H1 (cell line): ENCODE measurements at regions not wholly inside any gene's neighbourhood (a gene's known extent, or its start where the extent isn't known, plus 50 kb on each side); places are given as distances from the start of the nearest gene placed in this dataset.

Source experiments
- CTBP2 ChIP-seq: IDR thresholded peaks from 2 replicates; pipeline ENCODE4 v1.7.0; 2011; ENCODE audit warnings: borderline replicate concordance, mild to moderate bottlenecking, moderate library complexity, mixed read lengths, low read length; ENCODE audit not compliant: insufficient read depth, insufficient read length
- EGR1 ChIP-seq: IDR thresholded peaks from 2 replicates; pipeline ENCODE4 v1.6.1; 2011; ENCODE audit warnings: low read depth, low read length, borderline replicate concordance
- GABPA ChIP-seq: IDR thresholded peaks from 2 replicates; pipeline ENCODE4 v1.6.1; 2011; ENCODE audit warnings: mild to moderate bottlenecking, low read length, moderate library complexity, borderline replicate concordance; ENCODE audit not compliant: insufficient read depth
- JUND ChIP-seq: IDR thresholded peaks from 2 replicates; pipeline ENCODE4 v1.6.1; 2011; ENCODE audit warnings: mild to moderate bottlenecking, improper control_type of control experiment, low read length
- KDM1A ChIP-seq: fragments of 200-600, 300-600 bp; sonication (generic); IDR thresholded peaks from 2 replicates; pipeline ENCODE4 v1.7.1; 2016; ENCODE audit warnings: mild to moderate bottlenecking, low read length, borderline replicate concordance
- POLR2A ChIP-seq, 2 experiments: IDR thresholded peaks; 1 replicate in 1 of 2; 2 replicates in 1 of 2; pipeline ENCODE4 v1.6.1; 2011; ENCODE audit warnings: low read depth in 2 of 2, low read length in 2 of 2, mild to moderate bottlenecking in 2 of 2; ENCODE audit errors: control extremely low read depth in 1 of 2
- RFX5 ChIP-seq: IDR thresholded peaks from 2 replicates; pipeline ENCODE4 v1.6.1; 2011; ENCODE audit warnings: low read depth, low read length, improper control_type of control experiment, borderline replicate concordance
- SAP30 ChIP-seq: fragments of 300-600 bp; sonication (generic); IDR thresholded peaks from 2 replicates; pipeline ENCODE4 v1.7.1; 2012; ENCODE audit warnings: low read length, moderate library complexity, mild to moderate bottlenecking, inconsistent platforms; ENCODE audit not compliant: insufficient read depth, insufficient replicate concordance
- SIN3A ChIP-seq, 2 experiments: IDR thresholded peaks in 1 of 2; conservative IDR thresholded peaks in 1 of 2; 2 replicates each; pipeline ENCODE4 v1.6.1; 2011 to 2012; ENCODE audit warnings: low read length in 2 of 2, improper control_type of control experiment in 1 of 2, low read depth in 1 of 2, mild to moderate bottlenecking in 1 of 2
- TAF1 ChIP-seq: IDR thresholded peaks from 2 replicates; pipeline ENCODE4 v1.6.1; 2011; ENCODE audit warnings: mild to moderate bottlenecking, low read depth, low read length
- TEAD4 ChIP-seq: IDR thresholded peaks from 2 replicates; pipeline ENCODE4 v1.6.1; 2012; ENCODE audit warnings: low read depth, low read length, inconsistent platforms, mixed read lengths
- ZNF274 ChIP-seq: IDR thresholded peaks from 2 replicates; pipeline ENCODE4 v1.7.0; 2012; ENCODE audit warnings: low read length, borderline replicate concordance; ENCODE audit errors: extremely low read depth
- TF ChIP-seq, protein P1 (sequence below): fragments of 300-600 bp; sonication (generic); IDR thresholded peaks from 2 replicates; pipeline ENCODE4 v1.7.1; 2012; ENCODE audit warnings: low read length, moderate library complexity, mild to moderate bottlenecking, inconsistent platforms; ENCODE audit not compliant: insufficient replicate concordance

DNA sequence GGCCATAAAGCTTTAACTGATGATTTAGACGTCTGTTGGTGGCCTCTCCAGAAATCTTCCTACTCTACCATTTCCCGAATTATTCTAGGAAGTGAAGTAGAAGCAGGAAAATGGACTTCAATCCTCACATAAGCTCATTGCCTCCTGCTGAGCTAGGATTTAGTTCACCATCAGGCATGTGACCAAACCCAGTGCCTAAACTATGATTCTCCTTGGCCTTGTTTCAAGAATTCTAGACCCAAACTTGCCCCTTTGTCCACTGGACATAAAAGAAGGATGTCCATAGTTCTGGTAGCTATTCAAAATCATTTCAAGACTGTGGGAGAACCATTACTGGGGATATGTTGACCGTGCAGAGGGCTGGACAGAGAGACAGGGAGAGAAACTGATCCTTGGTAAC lies 105.8 kb downstream of the C12orf50 start (continued):
- TF ChIP-seq, protein P1, sequence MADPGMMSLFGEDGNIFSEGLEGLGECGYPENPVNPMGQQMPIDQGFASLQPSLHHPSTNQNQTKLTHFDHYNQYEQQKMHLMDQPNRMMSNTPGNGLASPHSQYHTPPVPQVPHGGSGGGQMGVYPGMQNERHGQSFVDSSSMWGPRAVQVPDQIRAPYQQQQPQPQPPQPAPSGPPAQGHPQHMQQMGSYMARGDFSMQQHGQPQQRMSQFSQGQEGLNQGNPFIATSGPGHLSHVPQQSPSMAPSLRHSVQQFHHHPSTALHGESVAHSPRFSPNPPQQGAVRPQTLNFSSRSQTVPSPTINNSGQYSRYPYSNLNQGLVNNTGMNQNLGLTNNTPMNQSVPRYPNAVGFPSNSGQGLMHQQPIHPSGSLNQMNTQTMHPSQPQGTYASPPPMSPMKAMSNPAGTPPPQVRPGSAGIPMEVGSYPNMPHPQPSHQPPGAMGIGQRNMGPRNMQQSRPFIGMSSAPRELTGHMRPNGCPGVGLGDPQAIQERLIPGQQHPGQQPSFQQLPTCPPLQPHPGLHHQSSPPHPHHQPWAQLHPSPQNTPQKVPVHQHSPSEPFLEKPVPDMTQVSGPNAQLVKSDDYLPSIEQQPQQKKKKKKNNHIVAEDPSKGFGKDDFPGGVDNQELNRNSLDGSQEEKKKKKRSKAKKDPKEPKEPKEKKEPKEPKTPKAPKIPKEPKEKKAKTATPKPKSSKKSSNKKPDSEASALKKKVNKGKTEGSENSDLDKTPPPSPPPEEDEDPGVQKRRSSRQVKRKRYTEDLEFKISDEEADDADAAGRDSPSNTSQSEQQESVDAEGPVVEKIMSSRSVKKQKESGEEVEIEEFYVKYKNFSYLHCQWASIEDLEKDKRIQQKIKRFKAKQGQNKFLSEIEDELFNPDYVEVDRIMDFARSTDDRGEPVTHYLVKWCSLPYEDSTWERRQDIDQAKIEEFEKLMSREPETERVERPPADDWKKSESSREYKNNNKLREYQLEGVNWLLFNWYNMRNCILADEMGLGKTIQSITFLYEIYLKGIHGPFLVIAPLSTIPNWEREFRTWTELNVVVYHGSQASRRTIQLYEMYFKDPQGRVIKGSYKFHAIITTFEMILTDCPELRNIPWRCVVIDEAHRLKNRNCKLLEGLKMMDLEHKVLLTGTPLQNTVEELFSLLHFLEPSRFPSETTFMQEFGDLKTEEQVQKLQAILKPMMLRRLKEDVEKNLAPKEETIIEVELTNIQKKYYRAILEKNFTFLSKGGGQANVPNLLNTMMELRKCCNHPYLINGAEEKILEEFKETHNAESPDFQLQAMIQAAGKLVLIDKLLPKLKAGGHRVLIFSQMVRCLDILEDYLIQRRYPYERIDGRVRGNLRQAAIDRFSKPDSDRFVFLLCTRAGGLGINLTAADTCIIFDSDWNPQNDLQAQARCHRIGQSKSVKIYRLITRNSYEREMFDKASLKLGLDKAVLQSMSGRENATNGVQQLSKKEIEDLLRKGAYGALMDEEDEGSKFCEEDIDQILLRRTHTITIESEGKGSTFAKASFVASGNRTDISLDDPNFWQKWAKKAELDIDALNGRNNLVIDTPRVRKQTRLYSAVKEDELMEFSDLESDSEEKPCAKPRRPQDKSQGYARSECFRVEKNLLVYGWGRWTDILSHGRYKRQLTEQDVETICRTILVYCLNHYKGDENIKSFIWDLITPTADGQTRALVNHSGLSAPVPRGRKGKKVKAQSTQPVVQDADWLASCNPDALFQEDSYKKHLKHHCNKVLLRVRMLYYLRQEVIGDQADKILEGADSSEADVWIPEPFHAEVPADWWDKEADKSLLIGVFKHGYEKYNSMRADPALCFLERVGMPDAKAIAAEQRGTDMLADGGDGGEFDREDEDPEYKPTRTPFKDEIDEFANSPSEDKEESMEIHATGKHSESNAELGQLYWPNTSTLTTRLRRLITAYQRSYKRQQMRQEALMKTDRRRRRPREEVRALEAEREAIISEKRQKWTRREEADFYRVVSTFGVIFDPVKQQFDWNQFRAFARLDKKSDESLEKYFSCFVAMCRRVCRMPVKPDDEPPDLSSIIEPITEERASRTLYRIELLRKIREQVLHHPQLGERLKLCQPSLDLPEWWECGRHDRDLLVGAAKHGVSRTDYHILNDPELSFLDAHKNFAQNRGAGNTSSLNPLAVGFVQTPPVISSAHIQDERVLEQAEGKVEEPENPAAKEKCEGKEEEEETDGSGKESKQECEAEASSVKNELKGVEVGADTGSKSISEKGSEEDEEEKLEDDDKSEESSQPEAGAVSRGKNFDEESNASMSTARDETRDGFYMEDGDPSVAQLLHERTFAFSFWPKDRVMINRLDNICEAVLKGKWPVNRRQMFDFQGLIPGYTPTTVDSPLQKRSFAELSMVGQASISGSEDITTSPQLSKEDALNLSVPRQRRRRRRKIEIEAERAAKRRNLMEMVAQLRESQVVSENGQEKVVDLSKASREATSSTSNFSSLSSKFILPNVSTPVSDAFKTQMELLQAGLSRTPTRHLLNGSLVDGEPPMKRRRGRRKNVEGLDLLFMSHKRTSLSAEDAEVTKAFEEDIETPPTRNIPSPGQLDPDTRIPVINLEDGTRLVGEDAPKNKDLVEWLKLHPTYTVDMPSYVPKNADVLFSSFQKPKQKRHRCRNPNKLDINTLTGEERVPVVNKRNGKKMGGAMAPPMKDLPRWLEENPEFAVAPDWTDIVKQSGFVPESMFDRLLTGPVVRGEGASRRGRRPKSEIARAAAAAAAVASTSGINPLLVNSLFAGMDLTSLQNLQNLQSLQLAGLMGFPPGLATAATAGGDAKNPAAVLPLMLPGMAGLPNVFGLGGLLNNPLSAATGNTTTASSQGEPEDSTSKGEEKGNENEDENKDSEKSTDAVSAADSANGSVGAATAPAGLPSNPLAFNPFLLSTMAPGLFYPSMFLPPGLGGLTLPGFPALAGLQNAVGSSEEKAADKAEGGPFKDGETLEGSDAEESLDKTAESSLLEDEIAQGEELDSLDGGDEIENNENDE, result no peak
- TF ChIP-seq POLR2A (IDR thresholded peaks at IDR 0.05; ENCODE audit: control extremely low read depth in 1 of 2, low read depth in 2 of 2, low read length in 2 of 2) (no peak), CTBP2 (no peak), KDM1A (no peak), ZNF274 (no peak), TAF1 (no peak), GABPA (no peak), JUND (no peak), EGR1 (no peak), TEAD4 (no peak), SIN3A (conservative IDR thresholded peaks at IDR 0.05 in 1 of 2, IDR thresholded peaks at IDR 0.05 in 1 of 2; ENCODE audit: low read depth in 1 of 2, low read length in 2 of 2) (no peak), RFX5 (no peak), SAP30 (no peak)
